HepG2 (cell line): ENCODE measurements at regions not wholly inside any gene's neighbourhood (a gene's known extent, or its start where the extent isn't known, plus 50 kb on each side); places are given as distances from the start of the nearest gene placed in this dataset.

Experiments used
- ASH2L ChIP-seq: fragments of 300-600, 200-600 bp; sonication (generic); IDR thresholded peaks from 2 replicates; pipeline ENCODE4 v1.7.0; 2017; ENCODE audit warnings: low read depth, mild to moderate bottlenecking, moderate library complexity, mixed read lengths, low read length; ENCODE audit not compliant: insufficient read length
- CEBPB ChIP-seq: IDR thresholded peaks from 2 replicates; pipeline ENCODE4 v1.6.1; 2011; ENCODE audit warnings: low read depth, low read length, improper control_type of control experiment, borderline replicate concordance
- CTCF ChIP-seq: sonication (generic); formaldehyde crosslinking; IDR thresholded peaks from 2 replicates; pipeline ENCODE4 v1.5.0; 2020; ENCODE audit warnings: mild to moderate bottlenecking, missing genetic modification reagents, moderate library complexity
- EP300 ChIP-seq, 3 experiments: sonication (generic) in 1 of 3; formaldehyde crosslinking in 1 of 3; IDR thresholded peaks; 2 replicates each; pipeline versions ENCODE4 v1.5.1 to v1.6.1; 2011 to 2020; ENCODE audit warnings: low read depth in 2 of 3, low read length in 2 of 3, borderline replicate concordance in 1 of 3, improper control_type of control experiment in 1 of 3, mild to moderate bottlenecking in 1 of 3, missing genetic modification reagents in 1 of 3, moderate library complexity in 1 of 3
- MAX ChIP-seq: IDR thresholded peaks from 2 replicates; pipeline ENCODE4 v1.6.1; 2012; ENCODE audit warnings: inconsistent platforms
- MXD4 ChIP-seq: IDR thresholded peaks from 2 replicates; pipeline ENCODE4 v1.6.1; 2016; ENCODE audit warnings: mild to moderate bottlenecking, missing biosample characterization, missing genetic modification reagents
- NFE2L2 ChIP-seq: fragments of 150-350 bp; IDR thresholded peaks from 2 replicates; pipeline ENCODE4 v1.6.1; 2014; ENCODE audit warnings: low read length
- PHF8 ChIP-seq: sonication (generic); formaldehyde crosslinking; IDR thresholded peaks from 2 replicates; pipeline ENCODE4 v1.5.0; 2020; ENCODE audit warnings: missing genetic modification reagents
- POLR2A ChIP-seq, 2 experiments: IDR thresholded peaks; 2 replicates each; pipeline ENCODE4 v1.6.1; 2011; ENCODE audit warnings: low read depth in 2 of 2, low read length in 2 of 2, mild to moderate bottlenecking in 1 of 2, moderate library complexity in 1 of 2; ENCODE audit not compliant: insufficient read depth in 1 of 2
- SMC3 ChIP-seq: IDR thresholded peaks from 2 replicates; pipeline ENCODE4 v1.6.1; 2011; ENCODE audit warnings: low read length, improper control_type of control experiment
- ZEB1 ChIP-seq: IDR thresholded peaks from 2 replicates; pipeline ENCODE4 v1.6.1; 2012; ENCODE audit warnings: mild to moderate bottlenecking, low read depth, inconsistent platforms; ENCODE audit not compliant: insufficient replicate concordance
- ZMYM4 ChIP-seq: sonication (generic); formaldehyde crosslinking; IDR thresholded peaks from 2 replicates; pipeline ENCODE4 v1.8.1; 2023; ENCODE audit warnings: mild to moderate bottlenecking, missing genetic modification reagents
- ZNF18 ChIP-seq: sonication (generic); formaldehyde crosslinking; IDR thresholded peaks from 2 replicates; pipeline ENCODE4 v1.8.0; 2022; ENCODE audit warnings: mild to moderate bottlenecking, missing genetic modification reagents; ENCODE audit not compliant: insufficient replicate concordance
- TF ChIP-seq, protein P1 (sequence below), 2 experiments: sonication (generic) in 1 of 2; formaldehyde crosslinking in 1 of 2; IDR thresholded peaks; 2 replicates each; pipeline versions ENCODE4 v1.4.0 to v1.6.1; 2018 to 2020; ENCODE audit warnings: missing genetic modification reagents in 2 of 2, borderline replicate concordance in 1 of 2, low read depth in 1 of 2, mild to moderate bottlenecking in 1 of 2, missing biosample characterization in 1 of 2

DNA sequence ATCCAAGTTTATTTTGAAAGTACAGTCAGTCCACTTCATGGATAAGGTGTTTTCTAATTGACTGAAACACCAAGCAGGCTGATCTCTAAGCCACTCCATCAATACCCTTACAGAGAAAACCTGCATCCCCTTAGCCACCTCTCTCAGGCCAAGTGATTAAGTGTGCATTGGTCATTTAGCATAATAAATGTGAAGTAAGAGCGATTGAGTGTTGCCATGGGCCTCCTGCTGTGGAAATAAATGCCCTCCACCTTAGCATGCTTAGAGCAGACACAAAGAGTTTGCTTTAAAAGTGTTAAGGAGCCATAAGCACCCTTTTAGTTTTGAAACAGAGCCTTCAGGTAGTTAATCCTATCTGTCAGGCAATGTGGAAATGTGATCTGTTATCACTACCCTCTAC, 386.5 kb downstream of the GPAT3 start:
- TF ChIP-seq CTCF (CRISPR knock-in tag) (no peak), ZMYM4 (CRISPR knock-in tag) (no peak), CEBPB (no peak), POLR2A (IDR thresholded peaks at IDR 0.05; ENCODE audit: insufficient read depth in 1 of 2, low read depth in 2 of 2, low read length in 2 of 2) (no peak), ZNF18 (CRISPR knock-in tag) (no peak), EP300 (IDR thresholded peaks at IDR 0.05; ENCODE audit: low read depth in 2 of 2, low read length in 2 of 2) (no peak), EP300 (CRISPR knock-in tag; IDR thresholded peaks at IDR 0.05; ENCODE audit: borderline replicate concordance) (no peak), ASH2L (no peak), SMC3 (no peak), ZEB1 (no peak), MXD4 (CRISPR knock-in tag) (no peak), NFE2L2 (no peak), MAX (no peak), PHF8 (no peak)
- TF ChIP-seq, protein P1, sequence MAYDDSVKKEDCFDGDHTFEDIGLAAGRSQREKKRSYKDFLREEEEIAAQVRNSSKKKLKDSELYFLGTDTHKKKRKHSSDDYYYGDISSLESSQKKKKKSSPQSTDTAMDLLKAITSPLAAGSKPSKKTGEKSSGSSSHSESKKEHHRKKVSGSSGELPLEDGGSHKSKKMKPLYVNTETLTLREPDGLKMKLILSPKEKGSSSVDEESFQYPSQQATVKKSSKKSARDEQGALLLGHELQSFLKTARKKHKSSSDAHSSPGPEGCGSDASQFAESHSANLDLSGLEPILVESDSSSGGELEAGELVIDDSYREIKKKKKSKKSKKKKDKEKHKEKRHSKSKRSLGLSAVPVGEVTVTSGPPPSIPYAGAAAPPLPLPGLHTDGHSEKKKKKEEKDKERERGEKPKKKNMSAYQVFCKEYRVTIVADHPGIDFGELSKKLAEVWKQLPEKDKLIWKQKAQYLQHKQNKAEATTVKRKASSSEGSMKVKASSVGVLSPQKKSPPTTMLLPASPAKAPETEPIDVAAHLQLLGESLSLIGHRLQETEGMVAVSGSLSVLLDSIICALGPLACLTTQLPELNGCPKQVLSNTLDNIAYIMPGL (CRISPR knock-in tag; IDR thresholded peaks at IDR 0.05; ENCODE audit: borderline replicate concordance in 1 of 2, low read depth in 1 of 2), result no peak
